A549 (cell line): ENCODE measurements at regions not wholly inside any gene's neighbourhood (a gene's known extent, or its start where the extent isn't known, plus 50 kb on each side); places are given as distances from the start of the nearest gene placed in this dataset.

Experiments
- ATAC-seq, 2 experiments: fragments of 200-7000 bp in 1 of 2; fragments of >200 bp in 1 of 2; cut with Nextera tagmentation in 1 of 2; cut with Tn5 transposase in 1 of 2; 3 replicates each; pipeline versions ENCODE4 v1.8.0 to v1.9.1; 2018 to 2020; ENCODE audit warnings: mild to moderate bottlenecking in 1 of 2, moderate library complexity in 1 of 2
- CTCF ChIA-PET: fragments of 300-600 bp; sonication (Branson Sonifier 250); formaldehyde crosslinking; extraction: SDS; loops from one replicate; lab custom pipeline; 2021; ENCODE audit warnings: antibody characterized with exemption, inconsistent platforms; lab: Yijun Ruan, JAX
- POLR2A ChIA-PET: fragments of 350-600 bp; formaldehyde crosslinking; extraction: SDS; loops from one replicate; lab custom pipeline; 2021; ENCODE audit warnings: antibody characterized with exemption, inconsistent platforms; lab: Yijun Ruan, JAX
- DNase-seq, 2 experiments: peaks; one replicate each; pipeline versions ENCODE4 v3.0.0 to v3.0.0-alpha.2; 2011 to 2016; ENCODE audit warnings: low read depth in 1 of 2, low spot score in 1 of 2
- FAIRE-seq: peaks from 2 replicates; lab custom pipeline; 2011; peaks lifted over from hg19 to GRCh38; lab: Jason Lieb, UNC
- H3K27ac ChIP-seq, 2 experiments: fragments of >200 bp; sonication (Bioruptor Twin); formaldehyde crosslinking; 3 replicates each; pipeline ENCODE4 v1.5.1; 2016 to 2017
- H3K4me1 ChIP-seq: fragments of >200 bp; sonication (Bioruptor Twin); formaldehyde crosslinking; 3 replicates; pipeline ENCODE4 v1.6.1; 2016
- H3K4me2 ChIP-seq: fragments of >200 bp; sonication (Bioruptor Twin); formaldehyde crosslinking; 3 replicates; pipeline ENCODE4 v1.6.1; 2016
- H3K4me3 ChIP-seq: fragments of >200 bp; sonication (Bioruptor Twin); formaldehyde crosslinking; 3 replicates; pipeline ENCODE4 v1.5.1; 2016
- H3K9me3 ChIP-seq: fragments of >200 bp; sonication (Bioruptor Twin); formaldehyde crosslinking; 3 replicates; pipeline ENCODE4 v1.6.1; 2016
- CEBPB ChIP-seq, 2 experiments: fragments of >200 bp in 1 of 2; sonication (Bioruptor Twin) in 1 of 2; formaldehyde crosslinking in 1 of 2; IDR thresholded peaks; 2 replicates each; pipeline ENCODE4 v1.6.1; 2012 to 2016
- CHD2 ChIP-seq: fragments of 150-350 bp; IDR thresholded peaks from 2 replicates; pipeline ENCODE4 v1.6.1; 2014; ENCODE audit warnings: low read length; ENCODE audit not compliant: partially characterized antibody
- CTCF ChIP-seq: fragments of >200 bp; sonication (Bioruptor Twin); formaldehyde crosslinking; IDR thresholded peaks from 3 replicates; pipeline ENCODE4 v1.5.1; 2016
- EHMT2 ChIP-seq: fragments of 200-600 bp; sonication (generic); IDR thresholded peaks from 2 replicates; pipeline ENCODE4 v1.6.1; 2016; ENCODE audit warnings: antibody characterized with exemption, low read depth, mild to moderate bottlenecking, moderate library complexity
- EP300 ChIP-seq, 2 experiments: fragments of >200 bp; sonication (Bioruptor Twin); formaldehyde crosslinking; IDR thresholded peaks; 2 replicates in 1 of 2; 3 replicates in 1 of 2; pipeline ENCODE4 v1.6.1; 2016 to 2017
- ESRRA ChIP-seq: fragments of 150-350 bp; IDR thresholded peaks from 2 replicates; pipeline ENCODE4 v1.6.1; 2014; ENCODE audit warnings: mild to moderate bottlenecking, low read length, borderline replicate concordance
- FOXS1 ChIP-seq: fragments of 250-450 bp; sonication (Bioruptor Pico); IDR thresholded peaks from 2 replicates; pipeline ENCODE4 v1.5.0; 2020; ENCODE audit warnings: mild to moderate bottlenecking, moderate library complexity
- GATA3 ChIP-seq: IDR thresholded peaks from 2 replicates; pipeline ENCODE4 v1.6.1; 2012; ENCODE audit warnings: borderline replicate concordance
- HMGXB4 ChIP-seq: fragments of 250-450 bp; sonication (Bioruptor Pico); IDR thresholded peaks from 2 replicates; pipeline ENCODE4 v1.5.0; 2021; ENCODE audit warnings: mild to moderate bottlenecking, moderate library complexity, borderline replicate concordance
- HOXA7 ChIP-seq: fragments of 250-450 bp; sonication (Bioruptor Pico); IDR thresholded peaks from 2 replicates; pipeline ENCODE4 v1.5.0; 2020; ENCODE audit warnings: mild to moderate bottlenecking, moderate library complexity
- JUNB ChIP-seq: fragments of >200 bp; sonication (Bioruptor Twin); formaldehyde crosslinking; IDR thresholded peaks from 2 replicates; pipeline ENCODE4 v1.6.1; 2016
- MAZ ChIP-seq: fragments of 150-350 bp; IDR thresholded peaks from 2 replicates; pipeline ENCODE4 v1.6.1; 2014; ENCODE audit warnings: antibody characterized with exemption, low read depth, low read length, borderline replicate concordance
- MYC ChIP-seq: IDR thresholded peaks from 2 replicates; pipeline ENCODE4 v1.6.1; 2012; ENCODE audit warnings: mild to moderate bottlenecking, inconsistent platforms, low read length, improper control_type of control experiment, borderline replicate concordance
- NFE2L2 ChIP-seq: fragments of 150-350 bp; conservative IDR thresholded peaks from 2 replicates; pipeline ENCODE4 v1.6.1; 2014; ENCODE audit warnings: low read length
- NR3C1 ChIP-seq: fragments of >200 bp; sonication (Bioruptor Twin); formaldehyde crosslinking; IDR thresholded peaks from 3 replicates; pipeline ENCODE4 v1.6.1; 2017
- POLR2A ChIP-seq: IDR thresholded peaks from 2 replicates; pipeline ENCODE4 v1.6.1; 2012; ENCODE audit warnings: mild to moderate bottlenecking, low read length
- POLR2AphosphoS2 ChIP-seq: conservative IDR thresholded peaks from 2 replicates; pipeline ENCODE4 v1.6.1; 2012; ENCODE audit warnings: low read length, improper control_type of control experiment, inconsistent platforms
- RARB ChIP-seq: fragments of 250-450 bp; sonication (Bioruptor Pico); IDR thresholded peaks from 2 replicates; pipeline ENCODE4 v1.8.0; 2021; ENCODE audit warnings: mild to moderate bottlenecking, moderate library complexity
- RCOR1 ChIP-seq: fragments of 150-350 bp; IDR thresholded peaks from 2 replicates; pipeline ENCODE4 v1.6.1; 2014; ENCODE audit warnings: antibody characterized with exemption, low read length, low read depth
- TFCP2L1 ChIP-seq: fragments of 250-450 bp; sonication (Bioruptor Pico); IDR thresholded peaks from 2 replicates; pipeline ENCODE4 v1.5.0; 2021; ENCODE audit warnings: mild to moderate bottlenecking
- USF2 ChIP-seq: fragments of 450-650 bp; IDR thresholded peaks from 2 replicates; pipeline ENCODE4 v1.6.1; 2014; ENCODE audit warnings: antibody characterized with exemption
- ZC3H11A ChIP-seq: fragments of 450-650 bp; IDR thresholded peaks from 2 replicates; pipeline ENCODE4 v1.6.1; 2014; ENCODE audit warnings: antibody characterized with exemption, mild to moderate bottlenecking
- ZFP36 ChIP-seq: fragments of 450-650 bp; IDR thresholded peaks from 2 replicates; pipeline ENCODE4 v1.6.1; 2014; ENCODE audit warnings: borderline replicate concordance; ENCODE audit not compliant: partially characterized antibody
- ZNF302 ChIP-seq: fragments of 250-450 bp; sonication (Bioruptor Pico); IDR thresholded peaks from 2 replicates; pipeline ENCODE4 v1.9.0; 2021; ENCODE audit warnings: inconsistent platforms, mild to moderate bottlenecking, moderate library complexity
- WGBS: methylation state at CpG from one replicate; pipeline ENCODE4 v1.1.6; 2017; ENCODE audit errors: missing lambda C conversion rate; 5-methylcytosine and 5-hydroxymethylcytosine counted together
- TF ChIP-seq, protein P1 (sequence below): IDR thresholded peaks from 2 replicates; pipeline ENCODE4 v1.6.1; 2012

GRCh38 chr9:105048331-105048730 lies 120.4 kb upstream of the ABCA1 start (continued):
- TF ChIP-seq ESRRA (no peak), TFCP2L1 (CRISPR knock-in tag) (no peak), JUNB (no peak)

- FAIRE-seq = no peak
These were observed 122.3 kb upstream of the ABCA1 start for GRCh38 chr9:105050296-105050695.

GRCh38 chr9:105051897-105052296 lies 123.9 kb upstream of the ABCA1 start:
- peaks cover 39% of the 10 kb centered on the region for H3K4me1 ChIP-seq
- peaks cover 3% of the 10 kb centered on the region; the same call in 1 of the 3 replicates for H3K9me3 ChIP-seq
- ATAC-seq = no peak
- CTCF ChIA-PET = interaction anchor here (0.6 to 2.0 kb wide), 6 partner anchors 12 to 205 kb away, joined by 3 to 7 read pairs (median 3); no protein-coding TSS in a partner anchor
- TF ChIP-seq, protein P1, sequence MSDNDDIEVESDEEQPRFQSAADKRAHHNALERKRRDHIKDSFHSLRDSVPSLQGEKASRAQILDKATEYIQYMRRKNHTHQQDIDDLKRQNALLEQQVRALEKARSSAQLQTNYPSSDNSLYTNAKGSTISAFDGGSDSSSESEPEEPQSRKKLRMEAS = no peak
- TF ChIP-seq POLR2AphosphoS2 (no peak), CTCF (no peak), NFE2L2 (no peak), HOXA7 (CRISPR knock-in tag) (no peak), USF2 (no peak), ZNF302 (CRISPR knock-in tag) (no peak), ESRRA (no peak), ZC3H11A (no peak), ZFP36 (no peak), MYC (no peak), EHMT2 (no peak), GATA3 (no peak), TFCP2L1 (CRISPR knock-in tag) (no peak), EP300 (IDR thresholded peaks at IDR 0.05) (no peak)
- TF ChIP-seq, all 56 proteins: peak for 0
- DNase-seq = no peak
- Histone ChIP-seq H3K4me3 (no peak overlapping the region), H3K4me2 (no peak overlapping the region), H3K27ac (peak overlapping the region in 1 of 2 experiments; percentile 87; a peak in 4 of 6 replicates)
- POLR2A ChIA-PET = interaction anchor here (3.9 kb wide), 1 partner anchor 12 kb away, joined by 24 read pairs; no protein-coding TSS in a partner anchor
- WGBS = 94% methylated on average over 8 of the region's 8 CpGs
- no peak for FAIRE-seq

More at GRCh38 chr9:105050296-105050695, 122.3 kb upstream of the ABCA1 start:
- Histone ChIP-seq H3K4me3 (no peak overlapping the region), H3K9me3 (peaks cover 3% of the 10 kb centered on the region; the same call in 1 of the 3 replicates), H3K4me2 (no peak overlapping the region)
- CTCF ChIA-PET = interaction anchor here (0.6 to 1.6 kb wide), 2 partner anchors 12 to 43 kb away, joined by 3 to 4 read pairs; no protein-coding TSS in a partner anchor
- ATAC-seq = no peak
- WGBS = 86% methylated on average over 3 of the region's 3 CpGs
- TF ChIP-seq FOXS1 (CRISPR knock-in tag) = no peak
- TF ChIP-seq, all 56 proteins: peak for 0
- Histone ChIP-seq H3K4me1 (peaks cover 35% of the 10 kb centered on the region), H3K27ac (peak overlapping the region in 1 of 2 experiments; percentile 13; a peak in 1 of 6 replicates)
- DNase-seq = no peak
- POLR2A ChIA-PET = no interaction called here

DNA sequence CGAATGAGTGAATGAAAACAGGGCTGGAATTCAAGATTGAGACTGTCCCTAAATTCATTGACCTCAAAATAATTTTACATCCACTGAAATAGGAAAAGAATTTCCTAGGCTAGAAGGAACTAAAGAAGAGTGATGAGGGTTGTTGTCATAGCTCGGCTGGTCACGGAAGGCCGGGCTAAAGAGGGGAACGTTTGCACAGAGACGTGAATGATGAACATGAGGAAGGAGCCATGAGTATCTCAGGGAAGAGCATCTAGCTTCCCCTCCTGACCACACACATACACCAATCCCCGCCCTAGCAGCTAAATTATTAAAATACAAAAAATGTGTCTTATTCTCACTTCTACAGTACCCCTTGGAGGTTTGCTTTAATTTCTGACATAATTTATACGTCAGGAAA lies 124.4 kb upstream of the ABCA1 start:
- ATAC-seq (no peak), DNase-seq (no peak), FAIRE-seq (no peak)
- ChIA-PET CTCF (interaction anchor here (0.6 to 2.0 kb wide), 5 partner anchors 11 to 125 kb away, joined by 3 to 7 read pairs (median 3); no protein-coding TSS in a partner anchor), POLR2A (interaction anchor here (0.8 to 3.9 kb wide), 2 partner anchors 12 to 125 kb away, joined by 4 to 24 read pairs; no protein-coding TSS in a partner anchor)
- H3K4me2 ChIP-seq = peak overlapping the region; percentile 45; the same call in 1 of the 3 replicates
- H3K4me3 ChIP-seq = no peak overlapping the region
- 80% methylated on average over 8 of the region's 8 CpGs for WGBS
- peaks cover 3% of the 10 kb centered on the region; the same call in 1 of the 3 replicates for H3K9me3 ChIP-seq
- H3K27ac ChIP-seq = peak overlapping the region; percentile 61 to 87
- H3K4me1 ChIP-seq = peaks cover 35% of the 10 kb centered on the region
- TF ChIP-seq CEBPB (IDR thresholded peaks at IDR 0.05) (no peak), ESRRA (no peak), RARB (no peak), EP300 (IDR thresholded peaks at IDR 0.05) (no peak), MAZ (no peak), USF2 (no peak), POLR2A (no peak), JUNB (no peak), NR3C1 (no peak), RCOR1 (no peak), CHD2 (no peak), HMGXB4 (no peak)
